Endothelial cell (in vitro differentiated cells): ENCODE measurements at regions not wholly inside any gene's neighbourhood (a gene's known extent, or its start where the extent isn't known, plus 50 kb on each side); places are given as distances from the start of the nearest gene placed in this dataset.

Experiments
- DNase-seq: peaks from one replicate; pipeline ENCODE4 v3.0.0; 2021; ENCODE audit warnings: low spot score
- H3K27ac Mint-ChIP-seq: one replicate; pipeline ENCODE4 v1.8.0; 2021; ENCODE audit warnings: mixed read lengths, inconsistent platforms; ENCODE audit not compliant: unreplicated experiment
- H3K27me3 Mint-ChIP-seq: one replicate; pipeline ENCODE4 v1.8.0; 2021; ENCODE audit warnings: mild to moderate bottlenecking, moderate library complexity, mixed read lengths, inconsistent platforms; ENCODE audit not compliant: unreplicated experiment
- H3K36me3 Mint-ChIP-seq: one replicate; pipeline ENCODE4 v1.8.0; 2021; ENCODE audit warnings: mild to moderate bottlenecking, low read depth, mixed read lengths, inconsistent platforms; ENCODE audit not compliant: unreplicated experiment
- H3K4me1 Mint-ChIP-seq: one replicate; pipeline ENCODE4 v1.8.0; 2021; ENCODE audit warnings: mild to moderate bottlenecking, mixed read lengths, inconsistent platforms; ENCODE audit not compliant: unreplicated experiment
- H3K4me3 Mint-ChIP-seq: one replicate; pipeline ENCODE4 v1.8.0; 2021; ENCODE audit warnings: mild to moderate bottlenecking, mixed read lengths, inconsistent platforms; ENCODE audit not compliant: unreplicated experiment
- H3K9me3 Mint-ChIP-seq: one replicate; pipeline ENCODE4 v1.8.0; 2021; ENCODE audit warnings: mixed read lengths, inconsistent platforms; ENCODE audit not compliant: unreplicated experiment
- CTCF ChIP-seq: fragments of 200-600 bp; sonication (generic); IDR thresholded peaks from one replicate; pipeline ENCODE4 v1.5.0; 2021; ENCODE audit warnings: antibody characterized with exemption; ENCODE audit not compliant: unreplicated experiment

DNA sequence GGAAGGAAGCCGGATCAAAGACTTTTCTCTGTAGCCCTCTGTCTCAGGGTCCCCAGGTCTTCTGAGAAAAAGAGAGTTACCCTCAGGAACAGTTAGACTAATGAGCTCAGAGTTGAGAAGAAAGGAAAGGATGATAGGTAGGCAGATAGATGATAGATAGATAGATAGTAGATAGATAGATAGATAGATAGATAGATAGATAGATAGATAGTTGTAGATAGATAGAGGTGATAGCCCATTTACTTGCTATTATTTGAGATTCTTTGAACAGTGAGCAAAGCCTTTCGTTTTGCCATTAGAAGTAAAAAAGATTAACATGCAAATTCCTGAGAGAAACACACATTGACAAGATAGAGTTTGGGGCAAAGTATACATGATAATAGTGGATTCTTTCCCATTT, 86.9 kb upstream of the KIT start:
- no peak for TF ChIP-seq CTCF
- H3K9me3 Mint-ChIP-seq = no peaks in the 10 kb centered on the region
- no peak for DNase-seq
- H3K27me3 Mint-ChIP-seq = no peaks in the 10 kb centered on the region
- H3K36me3 Mint-ChIP-seq = no peaks in the 10 kb centered on the region
- no peak overlapping the region for H3K27ac Mint-ChIP-seq
- H3K4me3 Mint-ChIP-seq = no peak overlapping the region
- H3K4me1 Mint-ChIP-seq = peaks cover 29% of the 10 kb centered on the region

DNA sequence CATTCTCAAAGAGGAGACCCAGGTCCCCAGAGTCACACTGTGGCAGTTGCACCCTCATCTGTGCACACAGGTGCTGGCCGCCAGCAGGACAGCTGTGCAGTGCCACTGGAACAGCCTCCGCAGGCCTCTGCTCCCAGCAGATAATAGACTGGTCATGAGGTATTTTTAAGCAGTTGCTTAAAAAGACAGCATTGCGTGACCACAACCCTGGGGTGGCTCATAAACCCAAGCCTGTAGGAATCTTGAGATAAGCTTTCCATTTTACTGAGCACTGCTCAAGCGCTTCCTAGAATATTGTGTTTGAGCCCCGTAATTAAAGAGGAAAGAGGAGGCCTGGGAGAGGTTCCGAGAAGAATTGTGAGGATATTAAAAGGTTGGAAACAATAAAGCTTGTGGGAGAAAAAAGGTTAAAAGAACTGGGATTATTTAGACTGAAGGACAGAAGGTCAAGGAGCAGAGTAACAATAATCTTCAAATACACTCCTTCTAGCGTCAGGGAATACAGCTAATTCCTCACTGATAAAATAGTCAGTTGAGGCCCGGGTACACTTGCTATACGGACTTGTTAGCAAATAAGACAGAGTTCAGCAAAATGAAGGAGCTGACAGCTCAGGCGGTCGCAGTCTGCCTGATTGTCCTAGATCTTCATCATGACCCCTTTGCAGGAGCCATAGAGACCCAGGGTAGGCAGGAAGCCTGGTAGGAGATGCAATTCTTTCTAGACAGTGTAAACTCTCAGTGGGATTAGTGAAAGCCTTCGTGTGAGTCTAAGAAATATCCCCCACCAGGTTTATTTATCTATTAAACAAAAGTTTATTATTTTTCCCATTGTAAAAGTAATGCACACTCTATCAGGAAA, 86.2 kb upstream of the KIT start:
- Mint-ChIP-seq H3K27me3 (no peaks in the 10 kb centered on the region), H3K9me3 (no peaks in the 10 kb centered on the region), H3K4me3 (no peak overlapping the region), H3K4me1 (peaks cover 29% of the 10 kb centered on the region), H3K36me3 (no peaks in the 10 kb centered on the region), H3K27ac (no peak overlapping the region)
- DNase-seq = no peak
- no peak for TF ChIP-seq CTCF

- Mint-ChIP-seq H3K4me3 (no peak overlapping the region), H3K27me3 (no peaks in the 10 kb centered on the region), H3K27ac (no peak overlapping the region), H3K36me3 (no peaks in the 10 kb centered on the region), H3K9me3 (no peaks in the 10 kb centered on the region), H3K4me1 (peaks cover 29% of the 10 kb centered on the region)
- TF ChIP-seq CTCF = no peak
- no peak for DNase-seq
Observed at GRCh38 chr4:54572152-54572542, 85.6 kb upstream of the KIT start.

DNA sequence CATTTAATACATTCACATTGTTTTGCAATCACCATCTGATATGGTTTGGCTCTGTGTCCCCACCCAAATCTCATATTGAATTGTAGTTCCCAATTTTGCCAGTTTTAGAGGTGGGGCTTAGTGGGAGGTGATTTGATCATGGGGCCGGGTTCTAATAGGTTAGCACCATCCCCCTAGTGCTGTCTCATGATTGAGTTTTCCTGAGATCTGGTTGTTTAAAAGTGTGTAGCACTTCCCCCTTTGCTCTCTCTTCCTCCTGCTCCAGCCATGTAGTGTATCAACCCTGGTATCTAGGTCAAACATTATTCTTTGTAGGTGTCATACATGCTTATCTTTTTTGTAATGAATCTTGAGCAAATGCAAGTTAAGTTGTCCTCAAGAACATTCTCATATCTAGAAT, 83.3 kb upstream of the KIT start:
- Mint-ChIP-seq H3K4me1 (peaks cover 26% of the 10 kb centered on the region), H3K27ac (no peak overlapping the region), H3K9me3 (no peaks in the 10 kb centered on the region), H3K27me3 (no peaks in the 10 kb centered on the region), H3K4me3 (no peak overlapping the region), H3K36me3 (peaks cover under 1% of the 10 kb centered on the region)
- TF ChIP-seq CTCF = no peak
- no peak for DNase-seq

GRCh38 chr4:54575919-54576318, 81.8 kb upstream of the KIT start:
- Mint-ChIP-seq H3K27me3 (peaks cover 1% of the 10 kb centered on the region), H3K9me3 (no peaks in the 10 kb centered on the region), H3K36me3 (peaks cover 3% of the 10 kb centered on the region), H3K27ac (no peak overlapping the region), H3K4me3 (no peak overlapping the region), H3K4me1 (peaks cover 16% of the 10 kb centered on the region)
- DNase-seq = no peak
- TF ChIP-seq CTCF = no peak
